ENCODE measurements at regions not wholly inside any gene's neighbourhood (a gene's known extent, or its start where the extent isn't known, plus 50 kb on each side); places are given as distances from the start of the nearest gene placed in this dataset.

DNA sequence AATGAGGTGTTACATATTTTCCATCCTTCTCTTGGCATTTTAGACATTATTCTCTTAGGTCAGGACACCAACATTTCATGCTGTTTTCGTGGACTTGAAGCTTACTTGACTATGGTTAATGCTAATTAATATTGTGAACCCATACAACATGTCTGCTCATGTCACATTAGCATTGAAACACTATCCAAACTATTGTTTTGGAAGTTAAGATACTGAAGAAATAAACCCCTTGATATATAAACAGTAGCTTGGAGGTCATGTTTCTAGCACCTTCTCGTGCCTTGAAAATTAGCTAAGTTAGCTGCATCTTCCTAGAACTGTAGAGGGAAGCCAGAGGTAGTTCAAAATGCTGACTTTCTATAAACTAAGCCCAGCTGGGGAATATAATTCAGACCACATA is 288.8 kb downstream of the LTN1 start:
- ChIA-PET CTCF (interaction anchor here (0.7 kb wide), 1 partner anchor 255 kb away, joined by 3 read pairs; no protein-coding TSS in a partner anchor), POLR2A (ENCODE audit: low non-redundant PET) (no interaction called here)
- no peak overlapping the region for H3K27ac ChIP-seq
- TF ChIP-seq CTCF (conservative IDR thresholded peaks at IDR 0.05; ENCODE audit: low read depth): no peak
- DNase-seq (ENCODE audit: low spot score): no peak

- ChIA-PET POLR2A (ENCODE audit: low non-redundant PET) (no interaction called here), CTCF (no interaction called here)
- TF ChIP-seq CTCF (conservative IDR thresholded peaks at IDR 0.05; ENCODE audit: low read depth): no peak
- DNase-seq (ENCODE audit: low spot score): peak; percentile 22
- no peak overlapping the region for H3K27ac ChIP-seq
Observed at GRCh38 chr21:28699596-28700259, 292.9 kb downstream of the LTN1 start.

DNA sequence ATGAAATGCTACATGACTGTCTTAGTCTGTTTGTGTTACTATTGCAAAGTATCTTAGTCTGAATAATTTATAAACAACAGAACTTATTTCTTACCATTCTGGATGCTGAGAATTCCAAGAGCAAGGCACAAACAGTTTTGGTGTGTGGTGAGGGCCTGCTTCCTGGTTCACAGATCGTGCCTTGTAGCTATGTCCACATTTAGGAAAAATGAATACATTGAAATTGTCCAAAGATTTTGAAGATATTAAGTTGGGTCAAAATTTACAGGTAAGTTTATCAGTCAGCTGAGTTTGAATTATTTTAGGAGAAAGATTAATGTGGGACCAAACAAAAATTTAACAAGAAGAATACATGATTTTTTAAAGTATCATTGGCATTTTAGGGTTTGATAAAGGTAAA is 293.5 kb downstream of the LTN1 start:
- ChIA-PET CTCF (no interaction called here), POLR2A (ENCODE audit: low non-redundant PET) (no interaction called here)
- no peak for DNase-seq (ENCODE audit: low spot score)
- no peak overlapping the region for H3K27ac ChIP-seq
- no peak for TF ChIP-seq CTCF (conservative IDR thresholded peaks at IDR 0.05; ENCODE audit: low read depth)

DNA sequence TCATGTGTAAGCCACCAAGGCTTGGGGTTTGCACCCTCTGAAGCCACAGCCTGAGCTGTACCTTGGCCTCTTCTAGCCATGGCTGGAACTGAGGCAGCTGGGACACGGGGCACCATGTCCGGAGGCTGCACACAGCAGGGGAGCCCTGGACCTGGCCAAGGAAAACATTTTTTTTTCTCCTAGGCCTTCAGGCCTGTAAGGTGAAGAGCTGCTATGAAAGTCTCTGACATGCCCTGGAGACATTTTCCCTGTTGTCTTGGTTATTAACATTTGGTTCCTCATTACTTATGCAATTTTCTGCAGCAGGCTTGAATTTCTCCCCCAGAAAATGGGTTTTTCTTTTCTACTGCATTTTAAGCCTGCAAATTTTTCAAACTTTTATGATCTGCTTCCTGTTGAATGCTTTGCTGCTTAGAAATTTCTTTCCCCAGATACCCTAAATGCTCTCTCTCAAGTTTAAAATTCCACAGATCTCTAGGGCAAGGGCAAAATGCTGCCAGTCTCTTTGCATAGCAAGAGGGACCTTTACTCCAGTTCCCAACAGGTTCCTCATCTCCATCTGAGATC is 295.8 kb downstream of the LTN1 start:
- DNase-seq (ENCODE audit: low spot score): no peak
- POLR2A ChIA-PET (ENCODE audit: low non-redundant PET): no interaction called here
- H3K27ac ChIP-seq: no peak overlapping the region
- CTCF ChIA-PET: interaction anchor here (0.8 kb wide), 1 partner anchor 49 kb away, joined by 5 read pairs; no protein-coding TSS in a partner anchor
- no peak for TF ChIP-seq CTCF (conservative IDR thresholded peaks at IDR 0.05; ENCODE audit: low read depth)

DNA sequence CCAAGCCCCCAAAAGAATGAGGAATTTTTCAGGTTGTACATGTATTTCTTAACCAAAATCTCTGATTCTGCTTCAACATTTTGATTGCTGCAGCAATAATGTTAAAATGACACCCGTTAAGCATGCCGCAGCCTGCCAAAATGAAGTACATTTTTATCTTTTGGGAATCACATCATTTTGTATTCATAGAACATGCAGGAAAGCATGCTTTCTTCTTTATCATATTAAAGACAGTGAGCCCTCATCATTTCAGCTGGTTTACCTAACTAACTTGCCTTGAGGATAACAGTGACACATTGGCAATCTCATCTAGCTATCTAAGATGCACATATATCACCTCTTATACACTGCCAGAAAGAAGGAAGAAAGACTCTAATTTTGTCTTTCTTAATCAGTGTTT is 299.2 kb downstream of the LTN1 start:
- TF ChIP-seq CTCF (conservative IDR thresholded peaks at IDR 0.05; ENCODE audit: low read depth): no peak
- ChIA-PET POLR2A (ENCODE audit: low non-redundant PET) (no interaction called here), CTCF (interaction anchor here (0.6 kb wide), 1 partner anchor 177 kb away, joined by 4 read pairs; no protein-coding TSS in a partner anchor)
- DNase-seq (ENCODE audit: low spot score): no peak
- H3K27ac ChIP-seq: no peak overlapping the region

DNA sequence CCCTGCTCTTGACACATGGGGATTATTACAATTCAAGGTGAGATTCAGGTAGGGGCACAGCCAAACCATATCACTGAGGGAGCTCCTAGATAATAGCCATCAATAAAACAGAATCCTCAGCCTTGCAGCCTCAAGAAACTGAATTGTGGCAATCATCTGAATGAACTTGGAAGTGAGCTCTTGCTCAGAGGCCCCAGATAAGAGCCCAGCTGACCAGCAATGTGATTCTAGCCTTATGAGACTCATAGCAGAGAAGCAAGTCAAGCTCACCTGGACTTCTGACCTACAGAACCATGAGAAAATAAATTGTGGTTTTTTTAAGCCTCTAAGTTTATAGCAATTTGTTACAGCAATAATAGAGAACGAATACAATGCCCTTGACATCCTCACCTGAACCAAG is 302.5 kb downstream of the LTN1 start:
- no peak for DNase-seq (ENCODE audit: low spot score)
- ChIA-PET CTCF (interaction anchor here (0.8 kb wide), 1 partner anchor 309 kb away, joined by 5 read pairs; no protein-coding TSS in a partner anchor), POLR2A (ENCODE audit: low non-redundant PET) (no interaction called here)
- no peak overlapping the region for H3K27ac ChIP-seq
- no peak for TF ChIP-seq CTCF (conservative IDR thresholded peaks at IDR 0.05; ENCODE audit: low read depth)

All from RWPE1 (cell line).